ENCODE measurements at regions not wholly inside any gene's neighbourhood (a gene's known extent, or its start where the extent isn't known, plus 50 kb on each side); places are given as distances from the start of the nearest gene placed in this dataset.

DNA sequence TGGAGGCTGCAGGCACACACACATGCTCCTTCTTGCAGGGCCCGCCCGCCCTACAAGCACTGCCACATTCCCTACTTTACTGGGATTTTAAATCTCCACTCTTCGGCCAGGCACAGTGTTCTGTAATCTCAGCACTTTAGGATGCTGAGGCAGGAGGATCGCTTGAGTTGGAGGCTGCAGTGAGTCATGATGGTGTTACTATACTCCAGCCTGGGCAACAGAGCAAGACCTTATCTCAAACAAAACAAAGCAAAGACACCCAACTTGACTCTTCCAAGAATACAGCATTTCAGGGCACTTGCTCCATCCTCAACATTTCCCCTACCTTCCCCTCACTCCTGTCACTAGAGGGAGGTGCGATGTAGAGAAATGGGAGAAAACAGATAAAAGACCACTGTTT, 194.0 kb downstream of the MYLK4 start:
- BruUV-seq (replicated peaks) = no TSS peak
- H3K4me3 ChIP-seq (replicated peaks in 1 of 2; ENCODE audit: low read depth in 1 of 2, low read length in 2 of 2) = no peak overlapping the region
- H3K27ac ChIP-seq (ENCODE audit: low read depth, low read length) = no peak overlapping the region
- POLR2A ChIA-PET = no interaction called here
- no peaks in the 10 kb centered on the region for H3K27me3 ChIP-seq (ENCODE audit: insufficient read depth, low read length)
- TF ChIP-seq EZH2 (IDR thresholded peaks at IDR 0.05) = no peak
- no peak for TF ChIP-seq CEBPB (IDR thresholded peaks at IDR 0.05; ENCODE audit: low read depth)
- no peak for TF ChIP-seq JUND (IDR thresholded peaks at IDR 0.05)
- no peak for TF ChIP-seq ZFX (IDR thresholded peaks at IDR 0.05)
- TF ChIP-seq, protein P1, sequence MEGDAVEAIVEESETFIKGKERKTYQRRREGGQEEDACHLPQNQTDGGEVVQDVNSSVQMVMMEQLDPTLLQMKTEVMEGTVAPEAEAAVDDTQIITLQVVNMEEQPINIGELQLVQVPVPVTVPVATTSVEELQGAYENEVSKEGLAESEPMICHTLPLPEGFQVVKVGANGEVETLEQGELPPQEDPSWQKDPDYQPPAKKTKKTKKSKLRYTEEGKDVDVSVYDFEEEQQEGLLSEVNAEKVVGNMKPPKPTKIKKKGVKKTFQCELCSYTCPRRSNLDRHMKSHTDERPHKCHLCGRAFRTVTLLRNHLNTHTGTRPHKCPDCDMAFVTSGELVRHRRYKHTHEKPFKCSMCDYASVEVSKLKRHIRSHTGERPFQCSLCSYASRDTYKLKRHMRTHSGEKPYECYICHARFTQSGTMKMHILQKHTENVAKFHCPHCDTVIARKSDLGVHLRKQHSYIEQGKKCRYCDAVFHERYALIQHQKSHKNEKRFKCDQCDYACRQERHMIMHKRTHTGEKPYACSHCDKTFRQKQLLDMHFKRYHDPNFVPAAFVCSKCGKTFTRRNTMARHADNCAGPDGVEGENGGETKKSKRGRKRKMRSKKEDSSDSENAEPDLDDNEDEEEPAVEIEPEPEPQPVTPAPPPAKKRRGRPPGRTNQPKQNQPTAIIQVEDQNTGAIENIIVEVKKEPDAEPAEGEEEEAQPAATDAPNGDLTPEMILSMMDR (IDR thresholded peaks at IDR 0.05 in 2 of 3, conservative IDR thresholded peaks at IDR 0.05 in 1 of 3; ENCODE audit: borderline replicate concordance in 1 of 3, insufficient read depth in 1 of 3, low read depth in 2 of 3, low read length in 2 of 3) = no peak
- no peak for TF ChIP-seq SP1 (IDR thresholded peaks at IDR 0.05; ENCODE audit: low read depth)
- TF ChIP-seq CBX3 (IDR thresholded peaks at IDR 0.05; ENCODE audit: low read depth) = no peak
- no peak for TF ChIP-seq EZH2phosphoT487 (IDR thresholded peaks at IDR 0.05; ENCODE audit: borderline replicate concordance)
- no peak for TF ChIP-seq POLR2AphosphoS5 (IDR thresholded peaks at IDR 0.05; ENCODE audit: low read depth, low read length)
- TF ChIP-seq TCF7L2 (IDR thresholded peaks at IDR 0.05; ENCODE audit: borderline replicate concordance, extremely low read depth, insufficient read depth, insufficient read length) = no peak
- no peak for TF ChIP-seq SIN3A (IDR thresholded peaks at IDR 0.05; ENCODE audit: low read depth)
- TF ChIP-seq, protein P2, sequence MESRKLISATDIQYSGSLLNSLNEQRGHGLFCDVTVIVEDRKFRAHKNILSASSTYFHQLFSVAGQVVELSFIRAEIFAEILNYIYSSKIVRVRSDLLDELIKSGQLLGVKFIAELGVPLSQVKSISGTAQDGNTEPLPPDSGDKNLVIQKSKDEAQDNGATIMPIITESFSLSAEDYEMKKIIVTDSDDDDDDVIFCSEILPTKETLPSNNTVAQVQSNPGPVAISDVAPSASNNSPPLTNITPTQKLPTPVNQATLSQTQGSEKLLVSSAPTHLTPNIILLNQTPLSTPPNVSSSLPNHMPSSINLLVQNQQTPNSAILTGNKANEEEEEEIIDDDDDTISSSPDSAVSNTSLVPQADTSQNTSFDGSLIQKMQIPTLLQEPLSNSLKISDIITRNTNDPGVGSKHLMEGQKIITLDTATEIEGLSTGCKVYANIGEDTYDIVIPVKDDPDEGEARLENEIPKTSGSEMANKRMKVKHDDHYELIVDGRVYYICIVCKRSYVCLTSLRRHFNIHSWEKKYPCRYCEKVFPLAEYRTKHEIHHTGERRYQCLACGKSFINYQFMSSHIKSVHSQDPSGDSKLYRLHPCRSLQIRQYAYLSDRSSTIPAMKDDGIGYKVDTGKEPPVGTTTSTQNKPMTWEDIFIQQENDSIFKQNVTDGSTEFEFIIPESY (IDR thresholded peaks at IDR 0.05; ENCODE audit: extremely low read depth, insufficient replicate concordance, low read length) = no peak
- no peak for TF ChIP-seq FOSL1 (IDR thresholded peaks at IDR 0.05; ENCODE audit: low read depth)
- no peak for TF ChIP-seq POLR2A (IDR thresholded peaks at IDR 0.05; ENCODE audit: borderline replicate concordance, extremely low read depth, insufficient read depth, insufficient read length)
- TF ChIP-seq, protein P3, sequence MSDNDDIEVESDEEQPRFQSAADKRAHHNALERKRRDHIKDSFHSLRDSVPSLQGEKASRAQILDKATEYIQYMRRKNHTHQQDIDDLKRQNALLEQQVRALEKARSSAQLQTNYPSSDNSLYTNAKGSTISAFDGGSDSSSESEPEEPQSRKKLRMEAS (IDR thresholded peaks at IDR 0.05) = no peak
- no peak for TF ChIP-seq RAD21 (IDR thresholded peaks at IDR 0.05; ENCODE audit: low read depth)
- TF ChIP-seq, protein P4, sequence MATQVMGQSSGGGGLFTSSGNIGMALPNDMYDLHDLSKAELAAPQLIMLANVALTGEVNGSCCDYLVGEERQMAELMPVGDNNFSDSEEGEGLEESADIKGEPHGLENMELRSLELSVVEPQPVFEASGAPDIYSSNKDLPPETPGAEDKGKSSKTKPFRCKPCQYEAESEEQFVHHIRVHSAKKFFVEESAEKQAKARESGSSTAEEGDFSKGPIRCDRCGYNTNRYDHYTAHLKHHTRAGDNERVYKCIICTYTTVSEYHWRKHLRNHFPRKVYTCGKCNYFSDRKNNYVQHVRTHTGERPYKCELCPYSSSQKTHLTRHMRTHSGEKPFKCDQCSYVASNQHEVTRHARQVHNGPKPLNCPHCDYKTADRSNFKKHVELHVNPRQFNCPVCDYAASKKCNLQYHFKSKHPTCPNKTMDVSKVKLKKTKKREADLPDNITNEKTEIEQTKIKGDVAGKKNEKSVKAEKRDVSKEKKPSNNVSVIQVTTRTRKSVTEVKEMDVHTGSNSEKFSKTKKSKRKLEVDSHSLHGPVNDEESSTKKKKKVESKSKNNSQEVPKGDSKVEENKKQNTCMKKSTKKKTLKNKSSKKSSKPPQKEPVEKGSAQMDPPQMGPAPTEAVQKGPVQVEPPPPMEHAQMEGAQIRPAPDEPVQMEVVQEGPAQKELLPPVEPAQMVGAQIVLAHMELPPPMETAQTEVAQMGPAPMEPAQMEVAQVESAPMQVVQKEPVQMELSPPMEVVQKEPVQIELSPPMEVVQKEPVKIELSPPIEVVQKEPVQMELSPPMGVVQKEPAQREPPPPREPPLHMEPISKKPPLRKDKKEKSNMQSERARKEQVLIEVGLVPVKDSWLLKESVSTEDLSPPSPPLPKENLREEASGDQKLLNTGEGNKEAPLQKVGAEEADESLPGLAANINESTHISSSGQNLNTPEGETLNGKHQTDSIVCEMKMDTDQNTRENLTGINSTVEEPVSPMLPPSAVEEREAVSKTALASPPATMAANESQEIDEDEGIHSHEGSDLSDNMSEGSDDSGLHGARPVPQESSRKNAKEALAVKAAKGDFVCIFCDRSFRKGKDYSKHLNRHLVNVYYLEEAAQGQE (IDR thresholded peaks at IDR 0.05; ENCODE audit: low read depth) = no peak
- no peak for TF ChIP-seq EGR1 (IDR thresholded peaks at IDR 0.05; ENCODE audit: low read depth)
- TF ChIP-seq YY1 (IDR thresholded peaks at IDR 0.05; ENCODE audit: extremely low read depth, insufficient replicate concordance, low read depth, low read length) = no peak
- TF ChIP-seq SRF (IDR thresholded peaks at IDR 0.05; ENCODE audit: low read depth) = no peak
- no peak overlapping the region for H2AFZ ChIP-seq (ENCODE audit: low read depth, low read length, poor library complexity, severe bottlenecking)
- no peak overlapping the region for H3K9ac ChIP-seq (ENCODE audit: low read length)
- CTCF ChIA-PET = no interaction called here
- H3K9me3 ChIP-seq (ENCODE audit: control insufficient read depth in 1 of 2, insufficient read depth in 1 of 2, low read depth in 1 of 2, low read length in 2 of 2) = no peaks in the 10 kb centered on the region
- no peak for DNase-seq (ENCODE audit: low read depth, low spot score)
- H3K36me3 ChIP-seq (ENCODE audit: control insufficient read depth in 1 of 2, insufficient read depth in 2 of 2, low read length in 2 of 2) = no peaks in the 10 kb centered on the region
- no peaks in the 10 kb centered on the region for H3K9me2 ChIP-seq (ENCODE audit: insufficient read depth)
- no peaks in the 10 kb centered on the region for H4K20me1 ChIP-seq (ENCODE audit: insufficient read depth)
- no peak for ATAC-seq
- no peaks in the 10 kb centered on the region for H3K4me1 ChIP-seq (ENCODE audit: control insufficient read depth in 1 of 2, insufficient read depth in 2 of 2, low read length in 2 of 2)
- RAD21 ChIA-PET (ENCODE audit: low non-redundant PET in 1 of 2, low total read pairs in 2 of 2, uncharacterized antibody in 2 of 2, unreplicated experiment in 2 of 2) = no interaction called here
- intact Hi-C loops (cut with micrococcal nuclease) = no loop called here
- H3K79me2 ChIP-seq (ENCODE audit: insufficient read depth, low read length) = no peaks in the 10 kb centered on the region
- H3K4me2 ChIP-seq (ENCODE audit: low read length) = no peak overlapping the region

Data from HCT116 (cell line).